GM12878 (cell line): ENCODE measurements at regions not wholly inside any gene's neighbourhood (a gene's known extent, or its start where the extent isn't known, plus 50 kb on each side); places are given as distances from the start of the nearest gene placed in this dataset.

ENCODE experiments used
- ATAC-seq: fragments of 200-7000 bp; cut with Tn5 transposase; 3 replicates; pipeline ENCODE4 v1.9.1; 2020; ENCODE audit warnings: mild to moderate bottlenecking, moderate library complexity
- BruUV-seq: library from RNA; stranded (reverse); fragments of 400-500 nt; replicated peaks from 2 replicates; lab custom pipeline; 2021; lab: Mats Ljungman, UMichigan
- CTCF ChIA-PET: fragments of 300-600 bp; sonication (Branson Sonifier 250); formaldehyde crosslinking; extraction: SDS; loops from one replicate; lab custom pipeline; 2021; ENCODE audit warnings: inconsistent platforms; lab: Yijun Ruan, JAX
- POLR2A ChIA-PET: fragments of 350-600 bp; formaldehyde crosslinking; extraction: SDS; loops from one replicate; lab custom pipeline; 2021; ENCODE audit warnings: inconsistent platforms; lab: Charles Lee
- RAD21 ChIA-PET: fragments of 300-600 bp; sonication (Branson Sonifier 250); formaldehyde crosslinking; loops from one replicate; lab custom pipeline; 2023; ENCODE audit warnings: antibody characterized with exemption; ENCODE audit not compliant: unreplicated experiment; lab: Charles Lee
- SMC1A ChIA-PET: fragments of 300-600 bp; sonication (Branson Sonifier 250); formaldehyde crosslinking; loops from one replicate; lab custom pipeline; 2023; ENCODE audit not compliant: unreplicated experiment, uncharacterized antibody; lab: Charles Lee
- DNase-seq: peaks from one replicate; pipeline ENCODE4 v3.0.0-alpha.2; 2011; ENCODE audit warnings: low read depth, low spot score
- FAIRE-seq: peaks from 3 replicates; lab custom pipeline; 2011; peaks lifted over from hg19 to GRCh38; lab: Jason Lieb, UNC
- H2AFZ ChIP-seq: 2 replicates; pipeline ENCODE4 v1.6.0; 2011; ENCODE audit warnings: low read depth, low read length, control low read depth; ENCODE audit not compliant: control insufficient read depth
- H3K27ac ChIP-seq: 2 replicates; pipeline ENCODE4 v1.5.1; 2011; ENCODE audit warnings: control low read depth; ENCODE audit not compliant: control insufficient read depth, insufficient read depth
- H3K27me3 ChIP-seq, 2 experiments: replicated peaks in 1 of 2; 2 replicates each; pipeline versions ENCODE4 v1.6.0 to v1.6.1; 2011; ENCODE audit warnings: low read length in 1 of 2; ENCODE audit not compliant: control insufficient read depth in 2 of 2, insufficient read depth in 2 of 2
- H3K36me3 ChIP-seq, 2 experiments: 2 replicates each; pipeline ENCODE4 v1.5.1; 2011; ENCODE audit warnings: low read length in 1 of 2; ENCODE audit not compliant: control insufficient read depth in 2 of 2, insufficient read depth in 2 of 2
- H3K4me1 ChIP-seq: 2 replicates; pipeline ENCODE4 v1.6.1; 2011; ENCODE audit warnings: mild to moderate bottlenecking, low read length, moderate library complexity, mixed read lengths; ENCODE audit not compliant: control insufficient read depth, insufficient read depth
- H3K4me2 ChIP-seq: 2 replicates; pipeline ENCODE4 v1.6.0; 2011; ENCODE audit warnings: control low read depth; ENCODE audit not compliant: control insufficient read depth, insufficient read depth
- H3K4me3 ChIP-seq: fragments of 200-600 bp; sonication (generic); 2 replicates; pipeline ENCODE4 v1.5.1; 2016
- H3K79me2 ChIP-seq: 2 replicates; pipeline ENCODE4 v1.6.0; 2011; ENCODE audit warnings: low read length; ENCODE audit not compliant: control insufficient read depth, insufficient read depth
- H3K9ac ChIP-seq: 2 replicates; pipeline ENCODE4 v1.8.0; 2011; ENCODE audit warnings: low read length, control low read depth, mixed read lengths; ENCODE audit not compliant: control insufficient read depth, insufficient read depth
- H3K9me3 ChIP-seq: replicated peaks from 3 replicates; pipeline ENCODE4 v1.5.1; 2011; ENCODE audit warnings: mild to moderate bottlenecking, low read length; ENCODE audit not compliant: control insufficient read depth, insufficient read depth
- H4K20me1 ChIP-seq: 2 replicates; pipeline ENCODE4 v1.6.0; 2011; ENCODE audit not compliant: control insufficient read depth, insufficient read depth
- CEBPB ChIP-seq, 2 experiments: fragments of 150-350 bp in 1 of 2; IDR thresholded peaks; 2 replicates each; pipeline ENCODE4 v1.6.1; 2012 to 2014; ENCODE audit warnings: low read depth in 2 of 2, low read length in 2 of 2, borderline replicate concordance in 1 of 2, inconsistent platforms in 1 of 2
- E2F8 ChIP-seq: fragments of 450-650 bp; IDR thresholded peaks from 2 replicates; pipeline ENCODE4 v1.6.1; 2018; ENCODE audit warnings: mild to moderate bottlenecking, low read depth, moderate library complexity; ENCODE audit not compliant: partially characterized antibody
- ESRRA ChIP-seq: IDR thresholded peaks from 2 replicates; pipeline ENCODE4 v1.6.1; 2012; ENCODE audit warnings: mild to moderate bottlenecking, low read length, improper control_type of control experiment
- NFIC ChIP-seq: IDR thresholded peaks from 2 replicates; pipeline ENCODE4 v1.6.1; 2012; ENCODE audit warnings: low read depth, mild to moderate bottlenecking, inconsistent platforms, low read length, moderate library complexity
- NFYB ChIP-seq: IDR thresholded peaks from 2 replicates; pipeline ENCODE4 v1.6.1; 2011; ENCODE audit warnings: low read depth, mild to moderate bottlenecking, low read length, improper control_type of control experiment, moderate library complexity; ENCODE audit not compliant: insufficient read depth
- NR2C1 ChIP-seq: fragments of 450-650 bp; IDR thresholded peaks from 2 replicates; pipeline ENCODE4 v1.6.1; 2017; ENCODE audit warnings: antibody characterized with exemption, mild to moderate bottlenecking, moderate library complexity
- SKIL ChIP-seq: fragments of 450-650 bp; IDR thresholded peaks from 2 replicates; pipeline ENCODE4 v1.6.1; 2017; ENCODE audit warnings: mild to moderate bottlenecking, low read depth, inconsistent platforms; ENCODE audit not compliant: poor library complexity, severe bottlenecking
- SMAD5 ChIP-seq: IDR thresholded peaks from 2 replicates; pipeline ENCODE4 v1.6.1; 2016; ENCODE audit warnings: antibody characterized with exemption, low read depth
- TCF7 ChIP-seq: IDR thresholded peaks from 2 replicates; pipeline ENCODE4 v1.6.1; 2014; ENCODE audit warnings: antibody characterized with exemption, borderline replicate concordance
- YY1 ChIP-seq: IDR thresholded peaks from 2 replicates; pipeline ENCODE4 v1.6.1; 2011; ENCODE audit warnings: low read depth, mild to moderate bottlenecking, low read length
- WGBS: methylation state at CpG from one replicate; pipeline ENCODE4 v1.1.6; 2016; ENCODE audit warnings: low lambda C conversion rate; ENCODE audit not compliant: insufficient replicate concordance, insufficient coverage; ENCODE audit errors: missing lambda C conversion rate; 5-methylcytosine and 5-hydroxymethylcytosine counted together
- in situ Hi-C: fragments of 300-500 bp; cut with MboI; formaldehyde crosslinking; loops from 9 replicates; pipeline ENCODE4 v1.14.3; 2018; ENCODE audit warnings: mixed read lengths
- intact Hi-C: fragments of 100-400 bp; cut with micrococcal nuclease; formaldehyde crosslinking; loops from one replicate; pipeline ENCODE4 v1.14.2; 2022; ENCODE audit not compliant: unreplicated experiment

GRCh38 chr1:234909307-234909810, 219.3 kb downstream of the TOMM20 start:
- Histone ChIP-seq H3K4me2 (no peak overlapping the region), H3K4me3 (no peak overlapping the region), H3K4me1 (no peaks in the 10 kb centered on the region), H3K9ac (no peak overlapping the region), H2AFZ (no peak overlapping the region), H3K36me3 (no peaks in the 10 kb centered on the region), H3K9me3 (no peaks in the 10 kb centered on the region), H3K79me2 (no peaks in the 10 kb centered on the region), H3K27me3 (no peaks in the 10 kb centered on the region), H3K27ac (no peak overlapping the region), H4K20me1 (no peaks in the 10 kb centered on the region)
- WGBS = 52% methylated on average over 1 of the region's 1 CpG
- in situ Hi-C loops (no loop called here), intact Hi-C loops (no loop called here)
- no peak for FAIRE-seq
- ChIA-PET POLR2A (interaction anchor here (1.3 kb wide), 1 partner anchor 17 kb away, joined by 3 read pairs; no protein-coding TSS in a partner anchor), RAD21 (no interaction called here), CTCF (interaction anchor here (1.3 kb wide), 1 partner anchor 11 kb away, joined by 3 read pairs; no protein-coding TSS in a partner anchor), SMC1A (interaction anchor here (0.6 to 3.7 kb wide), 2 partner anchors 16 to 347 kb away, joined by 3 to 17 read pairs; no protein-coding TSS in a partner anchor)
- TF ChIP-seq YY1 (no peak), TCF7 (no peak), ESRRA (no peak), NFIC (no peak), CEBPB (IDR thresholded peaks at IDR 0.05; ENCODE audit: borderline replicate concordance in 1 of 2, low read depth in 2 of 2, low read length in 2 of 2) (no peak)
- no peak for DNase-seq
- no TSS peak for BruUV-seq
- ATAC-seq = no peak

GRCh38 chr1:234908571-234908970, 220.1 kb downstream of the TOMM20 start:
- intact Hi-C loops = no loop called here
- FAIRE-seq (no peak), DNase-seq (no peak), ATAC-seq (no peak)
- 89% methylated on average over 6 of the region's 9 CpGs for WGBS
- Histone ChIP-seq H3K4me1 (no peaks in the 10 kb centered on the region), H2AFZ (no peak overlapping the region), H3K79me2 (no peaks in the 10 kb centered on the region), H3K4me3 (no peak overlapping the region), H3K9me3 (no peaks in the 10 kb centered on the region), H3K27me3 (no peaks in the 10 kb centered on the region), H4K20me1 (no peaks in the 10 kb centered on the region), H3K4me2 (no peak overlapping the region), H3K27ac (no peak overlapping the region), H3K9ac (no peak overlapping the region), H3K36me3 (no peaks in the 10 kb centered on the region)
- in situ Hi-C loops = no loop called here
- ChIA-PET SMC1A (interaction anchor here (0.6 to 3.7 kb wide), 2 partner anchors 17 to 177 kb away, joined by 3 to 17 read pairs; no protein-coding TSS in a partner anchor), CTCF (interaction anchor here (1.1 kb wide), 1 partner anchor 16 kb away, joined by 4 read pairs; no protein-coding TSS in a partner anchor), POLR2A (no interaction called here), RAD21 (no interaction called here)
- BruUV-seq = no TSS peak
- no peak for TF ChIP-seq E2F8
- TF ChIP-seq NR2C1 = no peak
- no peak for TF ChIP-seq SKIL
- TF ChIP-seq SMAD5 = no peak
- TF ChIP-seq NFYB = no peak
